HG02798 (cell line): ENCODE measurements at regions not wholly inside any gene's neighbourhood (a gene's known extent, or its start where the extent isn't known, plus 50 kb on each side); places are given as distances from the start of the nearest gene placed in this dataset.
"Not testable (repeated sequence)": the region's sequence is repeated elsewhere in the genome, so short reads cannot be mapped to it uniquely, and the experiment has no call there.

Experiments
- ATAC-seq: cut with Tn5 transposase; IDR thresholded peaks from one replicate; pipeline ENCODE4 v1.9.1; 2021; ENCODE audit warnings: mild to moderate bottlenecking; ENCODE audit not compliant: unreplicated experiment, poor library complexity

DNA sequence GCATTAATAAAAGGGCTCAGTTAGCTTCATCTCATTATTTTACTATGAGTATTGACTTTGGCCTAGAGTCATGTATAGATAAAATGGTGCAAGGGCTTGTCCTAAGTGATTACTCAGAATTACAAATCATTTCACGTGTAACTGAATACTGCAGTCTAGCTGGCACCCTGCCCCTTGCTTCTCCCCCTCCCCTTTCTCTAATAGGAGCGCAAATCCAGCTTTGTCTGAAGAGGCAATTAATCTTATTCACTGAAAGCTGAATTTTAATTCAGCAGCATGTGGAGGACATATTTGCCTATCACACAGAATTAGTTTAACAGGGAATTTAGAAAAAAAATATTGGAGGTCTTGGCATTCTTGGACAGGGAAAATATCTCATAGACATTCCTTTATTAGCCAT is 412.1 kb upstream of the DPH6 start:
- no peak for ATAC-seq

DNA sequence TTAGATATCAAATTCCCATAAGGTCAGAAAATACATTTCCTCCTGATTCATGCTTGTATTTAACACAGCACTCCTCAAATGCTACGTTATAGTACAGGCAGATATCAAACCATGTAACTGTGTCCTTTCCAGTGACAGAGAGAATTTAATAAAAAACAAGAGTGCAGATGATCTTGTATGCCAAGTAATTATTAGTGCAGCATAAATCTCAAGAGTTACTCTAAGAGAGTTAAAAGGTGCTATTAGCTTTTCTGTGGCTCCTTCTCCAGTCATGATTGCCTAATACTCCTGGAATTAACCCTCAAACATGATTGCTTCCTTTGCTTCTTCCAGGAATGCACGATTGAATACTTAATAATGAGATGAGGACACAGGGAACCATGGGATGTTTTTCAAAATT is 413.0 kb upstream of the DPH6 start:
- no peak for ATAC-seq

DNA sequence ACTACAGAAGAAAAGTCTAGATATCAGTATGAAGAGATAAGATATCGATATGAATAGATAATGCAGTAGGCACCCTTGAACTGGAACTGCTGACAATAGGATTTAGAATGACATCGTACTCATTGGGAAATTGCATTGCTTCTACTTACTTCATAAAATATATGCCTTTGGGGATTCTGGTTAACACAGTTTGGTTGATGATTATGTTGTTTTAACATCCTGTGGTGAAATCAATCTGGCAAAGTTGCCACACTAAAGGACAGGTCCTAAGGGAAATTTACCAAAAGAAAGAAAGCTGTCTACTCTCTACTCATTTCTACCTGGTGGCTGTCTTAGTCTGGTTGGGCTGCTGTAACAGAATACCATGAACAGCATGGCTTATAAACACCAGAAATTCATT is 417.4 kb upstream of the DPH6 start:
- no peak for ATAC-seq

DNA sequence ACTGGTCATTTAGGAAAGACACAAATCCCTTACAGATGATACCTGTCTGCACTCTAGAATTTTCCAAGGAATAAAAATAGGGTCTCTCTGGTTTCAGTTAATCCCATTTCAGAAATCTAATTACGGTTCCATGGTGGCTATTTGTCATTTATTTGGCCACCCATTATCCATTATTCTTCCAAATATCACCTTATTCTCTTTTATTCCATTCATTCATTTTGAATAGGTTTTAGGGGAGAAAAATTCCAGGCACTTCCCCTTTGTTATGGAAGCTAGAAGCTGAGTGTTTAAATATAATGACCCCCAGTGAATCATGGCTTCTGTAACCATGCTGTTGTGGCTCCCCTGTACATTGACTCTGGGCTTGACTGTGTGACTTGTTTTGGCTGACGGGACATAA is 420.8 kb upstream of the DPH6 start:
- no peak for ATAC-seq

DNA sequence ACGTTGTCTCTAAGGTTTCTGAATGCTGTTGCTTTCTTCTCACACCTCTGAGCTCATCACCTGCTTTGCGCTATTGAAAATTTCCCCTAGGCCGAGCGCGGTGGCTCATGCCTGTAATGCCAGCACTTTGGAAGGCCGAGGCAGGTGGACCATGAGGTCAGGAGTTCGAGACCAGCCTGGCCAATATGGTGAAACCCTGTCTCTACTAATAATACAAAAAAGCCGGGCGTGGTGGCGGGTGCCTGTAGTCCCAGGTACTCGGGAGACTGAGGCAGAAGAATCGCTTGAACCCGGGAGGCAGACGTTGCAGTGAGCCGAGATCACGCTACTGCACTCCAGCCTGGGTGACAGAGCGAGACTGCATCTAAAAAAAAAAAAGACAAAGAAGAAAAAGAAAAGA is 422.0 kb upstream of the DPH6 start:
- ATAC-seq: not testable (repeated sequence)

DNA sequence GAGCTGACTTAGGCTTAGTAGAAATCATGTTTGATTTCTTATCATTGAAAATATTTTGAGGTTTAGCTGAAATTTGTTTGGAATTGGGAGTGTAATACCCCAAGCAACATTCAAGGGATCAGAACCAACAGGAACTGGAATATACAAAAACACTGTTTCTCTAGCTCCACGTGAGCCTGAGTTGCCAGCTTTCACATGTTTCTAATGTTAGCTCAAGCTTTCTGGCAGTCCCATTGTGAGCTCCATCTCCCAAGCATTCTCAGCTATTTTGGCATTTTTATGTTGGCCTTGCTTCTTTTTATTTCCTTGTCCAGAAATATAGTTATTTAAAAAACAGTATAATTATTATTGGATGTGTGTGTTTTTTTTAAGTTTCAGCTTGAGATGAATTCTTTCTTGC is 427.1 kb upstream of the DPH6 start:
- ATAC-seq: no peak

DNA sequence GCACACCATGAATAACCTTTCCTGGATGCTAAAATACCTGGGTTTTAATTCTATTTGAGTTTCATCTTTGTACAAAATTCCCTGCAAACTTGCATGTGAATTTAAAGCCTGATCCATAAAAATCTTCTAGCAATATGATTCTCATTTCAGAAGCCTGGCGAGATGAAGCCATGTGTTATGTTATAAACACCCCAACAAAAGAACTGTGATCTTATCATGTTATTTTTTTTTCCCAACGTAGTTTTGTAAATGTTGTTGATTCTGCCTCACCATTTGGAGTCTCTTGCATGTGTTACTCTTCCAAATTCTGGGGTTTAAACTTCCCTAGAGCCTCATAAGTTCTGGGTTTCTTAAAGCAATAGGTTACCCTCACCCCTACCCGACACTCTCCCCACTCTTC is 428.1 kb upstream of the DPH6 start:
- no peak for ATAC-seq

DNA sequence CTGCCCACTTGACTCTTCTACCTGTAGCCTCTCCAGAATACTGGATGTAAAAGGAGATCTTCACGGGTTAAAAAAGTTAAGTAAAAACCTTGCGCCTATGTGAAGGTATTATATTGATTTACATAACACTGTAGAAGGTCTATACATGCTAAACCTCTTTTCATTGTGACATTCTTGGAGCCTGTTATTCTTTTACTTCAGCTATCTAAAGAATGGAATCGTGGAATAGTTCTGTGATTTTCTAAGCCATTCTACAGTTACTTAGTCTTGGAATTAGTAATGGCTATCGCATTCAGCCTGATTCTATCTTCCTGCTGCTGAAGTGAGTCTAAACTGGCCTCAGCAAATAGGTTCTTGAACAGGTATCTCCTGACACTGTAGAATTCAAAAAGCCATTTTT is 430.0 kb upstream of the DPH6 start:
- no peak for ATAC-seq

DNA sequence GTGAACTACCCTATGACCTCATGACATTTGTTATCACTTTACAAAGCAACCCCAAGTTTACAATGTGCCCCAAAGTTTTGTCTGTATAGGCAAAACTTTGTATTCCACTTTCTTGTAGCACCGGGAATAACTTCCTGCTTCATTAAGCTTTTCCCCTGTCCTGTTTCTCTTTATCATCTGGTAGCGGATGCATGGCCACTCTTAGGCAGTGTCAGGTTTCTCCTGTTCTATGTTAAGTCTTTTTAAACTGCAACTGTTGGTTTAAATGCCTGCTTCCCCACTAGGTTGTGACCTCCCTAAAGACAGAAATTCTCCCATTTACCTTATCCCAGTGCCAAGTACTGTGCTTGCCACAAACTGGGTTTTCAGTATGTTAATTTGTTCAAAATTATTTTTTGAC is 433.6 kb upstream of the DPH6 start:
- no peak for ATAC-seq

DNA sequence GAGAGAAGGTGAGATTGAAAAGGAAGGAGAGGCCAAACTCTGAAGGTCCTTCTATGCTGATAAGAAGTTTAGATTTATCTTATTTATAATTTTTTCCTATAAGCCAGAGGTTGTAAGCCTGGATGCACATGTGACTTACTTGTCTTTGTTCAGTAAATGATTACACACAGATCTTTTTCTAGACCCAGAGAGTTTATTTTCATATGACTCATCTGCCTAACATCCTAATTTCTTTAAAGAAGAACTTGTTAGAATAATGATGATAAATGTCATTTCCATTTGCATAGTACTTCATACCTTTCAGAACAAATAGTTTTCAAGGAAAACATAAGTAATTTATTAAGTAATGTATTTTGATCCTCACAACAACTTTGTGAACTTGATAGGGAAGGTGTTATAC is 434.8 kb upstream of the DPH6 start:
- ATAC-seq: no peak

DNA sequence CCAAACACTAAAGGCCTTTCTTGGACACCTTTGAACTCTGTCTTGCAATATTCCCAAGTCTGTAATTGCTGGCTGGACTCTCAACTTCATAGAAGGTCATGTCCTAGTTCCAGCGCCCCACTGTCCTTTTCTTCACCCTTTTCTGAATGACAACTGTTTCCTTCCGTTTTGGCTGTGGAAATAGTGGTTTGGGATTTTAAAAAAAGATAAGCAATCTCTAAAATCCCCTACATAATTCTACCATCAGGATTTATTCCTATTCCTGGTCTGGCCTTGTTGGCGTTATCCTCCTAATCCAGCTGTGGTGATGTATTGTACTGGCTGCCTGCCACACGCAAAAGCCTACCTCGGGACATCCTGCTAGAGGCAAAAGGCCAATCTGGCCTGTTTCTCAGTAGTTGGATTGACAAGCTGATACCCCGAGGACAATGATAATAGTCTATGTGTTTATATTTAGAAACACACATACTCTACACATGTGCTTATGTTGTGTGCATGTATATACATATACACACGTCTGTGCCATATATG is 440.3 kb upstream of the DPH6 start:
- no peak for ATAC-seq

DNA sequence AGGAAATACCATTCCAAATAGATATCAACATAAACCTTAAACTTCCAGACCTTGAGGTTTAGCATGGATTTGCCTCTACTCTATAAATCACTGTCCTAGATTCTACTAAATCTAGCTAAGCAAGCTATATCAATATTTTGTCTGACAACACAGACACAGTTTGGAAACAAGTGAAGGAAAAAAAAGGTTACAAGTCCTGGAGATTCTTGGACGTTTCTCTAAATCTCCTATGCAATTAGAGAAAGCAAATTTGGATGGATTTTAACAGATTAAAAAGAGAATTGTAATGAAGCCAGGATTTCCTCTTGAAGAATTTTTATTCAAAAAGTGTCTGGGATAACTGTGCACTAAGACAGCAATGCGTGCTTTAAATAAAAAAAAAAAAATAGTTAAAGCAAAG is 441.1 kb upstream of the DPH6 start:
- no peak for ATAC-seq

DNA sequence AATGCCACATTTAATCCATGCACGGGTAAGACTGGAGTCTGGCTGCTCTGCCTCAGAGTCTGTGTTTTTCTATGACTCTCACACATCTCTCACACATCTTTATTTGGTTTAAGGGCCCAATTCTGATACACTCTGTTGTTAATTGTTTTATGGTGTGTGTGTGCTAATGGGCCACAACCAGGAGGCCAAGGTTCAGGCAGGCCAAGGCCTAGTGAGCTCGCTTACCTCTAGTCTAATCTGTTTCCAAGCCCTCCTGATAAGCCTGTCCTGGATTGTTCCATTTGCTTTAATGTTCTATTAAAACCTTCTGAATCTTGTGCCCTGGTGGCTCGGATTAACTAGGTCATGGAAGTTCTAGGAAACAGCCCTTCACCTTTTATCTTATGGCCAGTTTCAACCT is 445.4 kb upstream of the DPH6 start:
- ATAC-seq: no peak

DNA sequence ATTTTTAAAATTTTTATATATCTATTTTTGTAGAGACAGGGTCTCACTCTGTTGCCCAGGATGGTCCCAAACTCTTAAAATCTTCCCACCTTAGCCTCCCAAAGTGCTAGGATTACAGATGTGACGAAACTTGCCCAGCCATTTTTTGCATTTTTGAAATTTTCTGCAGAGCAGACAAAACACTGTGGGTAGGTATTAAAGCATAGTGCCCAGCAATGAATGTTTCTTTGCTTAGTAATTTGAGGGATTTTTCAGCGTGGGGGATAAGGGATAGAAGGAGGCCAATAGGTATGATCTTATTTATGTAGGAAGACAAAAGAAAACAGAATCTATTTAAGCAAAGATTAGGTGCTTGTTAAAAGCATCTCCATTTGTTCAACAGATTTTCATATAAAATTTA is 446.8 kb upstream of the DPH6 start:
- ATAC-seq: no peak

DNA sequence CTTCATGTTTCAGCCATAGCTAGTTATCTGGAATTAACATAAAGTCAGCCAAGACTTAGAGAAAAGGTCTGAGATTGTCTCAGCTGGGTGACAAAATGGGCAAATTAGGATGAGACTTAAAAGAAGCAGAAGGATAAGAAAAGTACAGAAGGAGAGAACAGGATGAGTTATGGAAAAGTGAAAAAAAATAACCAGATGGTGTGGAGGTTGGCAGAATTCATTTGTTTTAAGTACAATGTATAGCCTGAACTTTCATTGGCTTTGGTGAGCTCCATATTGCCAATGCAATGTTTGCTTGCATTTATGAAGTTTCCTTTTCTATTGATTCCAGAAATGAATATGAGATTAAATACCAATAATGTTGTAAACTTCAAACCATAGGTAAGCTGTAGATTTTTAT is 447.2 kb upstream of the DPH6 start:
- no peak for ATAC-seq

DNA sequence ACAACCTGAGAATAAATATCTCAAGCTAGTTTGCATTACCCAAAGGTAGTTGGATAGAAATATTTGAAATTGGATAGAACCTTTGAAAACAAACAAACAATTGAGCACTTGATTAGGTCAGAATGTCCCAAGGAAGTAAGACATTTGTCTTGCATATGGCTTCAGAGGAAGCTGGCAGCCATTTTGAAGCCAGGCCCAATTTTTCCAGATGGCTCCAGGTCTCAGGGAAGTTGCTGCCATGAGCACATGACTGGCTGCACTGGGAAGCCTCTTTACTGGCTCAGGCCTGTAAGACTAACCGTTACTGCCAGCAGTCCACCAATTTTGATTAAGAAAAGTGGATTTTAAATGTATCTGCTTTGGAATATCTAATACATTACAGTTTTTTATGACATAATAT is 448.9 kb upstream of the DPH6 start:
- ATAC-seq: no peak

DNA sequence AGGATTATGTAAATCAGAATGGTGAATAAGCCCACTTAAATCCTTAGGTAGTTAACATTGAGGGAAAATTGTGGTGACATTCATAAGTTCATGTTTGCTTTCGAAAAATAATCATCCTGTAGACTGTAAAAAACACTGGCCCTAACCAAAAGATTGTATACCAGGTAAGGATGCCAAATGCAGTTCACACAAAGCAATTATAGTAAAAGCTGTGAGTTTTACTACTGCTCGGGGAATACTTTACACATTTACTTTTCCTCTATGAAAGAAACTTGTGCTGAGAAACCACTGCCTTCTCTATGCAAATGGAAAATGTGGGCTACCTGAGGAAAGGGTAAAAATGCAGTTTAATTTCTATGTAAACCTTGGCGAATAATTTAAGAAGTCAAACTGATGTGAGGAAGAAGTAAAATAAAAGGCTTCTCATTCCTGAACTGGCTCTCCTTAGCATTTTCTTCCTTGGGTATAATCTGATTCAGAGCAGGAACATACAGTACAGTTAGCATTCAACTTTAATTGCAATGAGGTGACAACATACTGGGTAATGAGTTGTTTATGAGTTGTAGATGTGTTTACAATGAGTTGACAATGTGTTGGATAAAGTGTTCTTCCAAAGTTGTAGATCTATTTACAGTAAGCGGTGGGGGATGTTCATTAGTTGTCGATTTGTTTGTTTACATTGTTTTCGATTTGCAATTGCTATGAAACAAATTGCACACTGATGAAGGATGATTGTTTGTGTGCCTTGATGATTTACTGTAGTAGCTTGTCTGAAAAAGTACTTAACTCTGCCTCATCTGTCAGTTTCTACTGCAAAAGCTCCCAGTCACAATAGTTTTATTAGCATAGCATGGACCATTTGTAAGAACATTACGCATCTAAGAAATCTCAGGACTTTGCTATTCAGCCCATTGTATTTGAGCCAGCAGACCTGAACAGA is 453.0 kb upstream of the DPH6 start:
- no peak for ATAC-seq

DNA sequence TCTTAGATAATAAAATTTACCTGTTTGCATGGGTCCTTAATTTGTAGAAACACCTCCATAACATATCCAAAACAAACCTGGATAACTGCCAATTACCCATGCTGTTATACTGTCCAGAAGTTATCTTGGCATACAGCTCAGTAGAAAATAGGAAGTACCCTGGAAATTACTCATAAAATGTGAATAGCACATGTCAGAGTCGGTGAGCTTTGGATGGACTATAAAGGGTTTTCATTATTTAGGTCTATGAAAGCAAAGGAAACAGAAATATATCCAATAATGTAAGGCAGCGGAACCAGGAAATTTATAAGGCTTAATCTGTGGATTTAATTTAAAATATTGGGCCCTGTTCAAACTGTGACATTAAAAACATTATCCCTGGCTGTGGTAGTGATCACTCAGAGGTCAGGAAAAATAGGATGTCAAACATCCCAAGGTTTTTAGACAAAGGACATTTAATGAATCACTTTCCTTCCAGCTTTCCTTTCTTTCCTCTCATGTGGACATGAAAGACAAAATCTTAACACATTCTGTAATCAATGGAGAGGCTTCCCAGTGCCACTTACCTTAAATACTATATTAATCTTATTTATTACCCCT is 459.0 kb upstream of the DPH6 start:
- no peak for ATAC-seq

DNA sequence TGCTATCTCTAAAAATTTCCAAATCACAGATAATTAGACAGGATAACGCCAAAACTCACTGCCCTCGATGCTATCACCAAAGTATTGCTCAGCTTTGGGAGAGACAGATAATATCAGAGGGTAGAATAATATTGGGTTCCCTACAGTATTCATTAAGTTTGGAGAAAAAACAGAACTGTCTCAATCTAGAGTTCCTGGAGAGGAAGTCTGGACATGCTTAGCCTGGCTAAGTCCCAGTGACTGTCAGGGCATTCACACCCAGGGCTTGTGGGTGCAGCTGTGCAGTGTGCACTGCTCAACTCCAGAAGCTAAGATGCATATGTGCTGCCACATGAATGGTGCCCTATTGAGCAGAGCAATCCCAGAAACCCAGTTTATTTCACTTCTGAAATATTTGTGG is 459.6 kb upstream of the DPH6 start:
- ATAC-seq: no peak

DNA sequence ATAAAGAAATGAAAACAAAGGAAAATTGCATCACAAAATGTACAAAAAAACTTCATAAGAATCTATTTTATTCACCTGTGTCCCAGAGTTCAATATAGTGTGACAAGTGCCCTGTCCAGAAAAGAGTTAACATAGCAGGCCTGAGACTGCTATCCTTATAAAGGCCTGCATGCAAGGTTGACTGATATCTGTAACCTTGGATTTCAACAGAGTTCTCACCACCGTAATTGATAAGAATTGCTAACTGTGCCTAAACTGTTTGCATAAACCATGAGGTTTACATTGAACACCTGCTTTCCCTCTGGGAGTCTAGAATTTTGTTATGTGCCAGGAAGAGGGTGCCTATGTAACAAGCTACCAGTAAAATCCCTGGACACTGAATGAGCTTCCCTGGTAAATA is 461.7 kb upstream of the DPH6 start:
- no peak for ATAC-seq

DNA sequence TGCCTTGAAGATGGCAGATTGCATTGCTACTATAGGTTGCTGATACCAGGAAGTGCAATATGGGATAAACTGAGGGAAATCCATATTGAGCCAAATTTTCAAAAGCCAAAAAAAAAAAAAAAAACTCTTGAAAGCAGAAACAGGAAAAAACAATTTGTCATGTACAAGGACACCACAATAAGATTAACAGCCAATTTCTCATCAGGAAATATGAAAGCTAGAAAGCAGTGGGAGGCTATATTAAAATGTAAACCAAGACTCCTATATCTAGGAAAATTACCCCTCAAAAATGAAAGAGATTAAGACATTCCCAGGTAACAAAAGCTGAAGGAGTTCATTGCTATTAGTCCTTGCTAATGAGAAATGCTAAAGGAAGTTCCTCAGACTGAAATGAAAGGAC is 462.8 kb upstream of the DPH6 start:
- ATAC-seq: no peak
